Endodermal cell (in vitro differentiated cells): ENCODE measurements at regions not wholly inside any gene's neighbourhood (a gene's known extent, or its start where the extent isn't known, plus 50 kb on each side); places are given as distances from the start of the nearest gene placed in this dataset.

ENCODE experiments used
- DNase-seq: peaks from one replicate; pipeline ENCODE4 v3.0.0-alpha.2; 2017
- H3K27ac ChIP-seq: 2 replicates; pipeline ENCODE4 v1.5.1; 2013; ENCODE audit warnings: mild to moderate bottlenecking, low read depth, low read length, moderate library complexity
- H3K27me3 ChIP-seq: 2 replicates; pipeline ENCODE4 v1.6.1; 2013; ENCODE audit warnings: mild to moderate bottlenecking, low read length, moderate library complexity; ENCODE audit not compliant: insufficient read depth, control insufficient read depth, poor library complexity, severe bottlenecking
- H3K36me3 ChIP-seq: 2 replicates; pipeline ENCODE4 v1.7.0; 2013; ENCODE audit warnings: mild to moderate bottlenecking, low read length, moderate library complexity; ENCODE audit not compliant: control insufficient read depth, insufficient read depth
- H3K4me1 ChIP-seq: one replicate; pipeline ENCODE4 v1.7.0; 2013; ENCODE audit warnings: low read length; ENCODE audit not compliant: control insufficient read depth, insufficient read depth
- H3K4me3 ChIP-seq: 2 replicates; pipeline ENCODE4 v1.5.1; 2013; ENCODE audit warnings: mild to moderate bottlenecking, low read length, moderate library complexity
- H3K9ac ChIP-seq: 2 replicates; pipeline ENCODE4 v1.6.1; 2013; ENCODE audit warnings: mild to moderate bottlenecking, low read length, moderate library complexity; ENCODE audit not compliant: poor library complexity, severe bottlenecking; ENCODE audit errors: extremely low read depth
- H3K9me3 ChIP-seq: 2 replicates; pipeline ENCODE4 v1.6.1; 2013; ENCODE audit warnings: mild to moderate bottlenecking, low read length, moderate library complexity; ENCODE audit not compliant: control insufficient read depth
- H3K27ac Mint-ChIP-seq: 2 replicates; pipeline ENCODE4 v1.8.0; 2020; ENCODE audit warnings: mixed read lengths
- H3K27me3 Mint-ChIP-seq: 2 replicates; pipeline ENCODE4 v1.8.0; 2021; ENCODE audit warnings: mild to moderate bottlenecking, mixed read lengths; ENCODE audit not compliant: insufficient read depth
- H3K36me3 Mint-ChIP-seq: 2 replicates; pipeline ENCODE4 v1.8.0; 2020; ENCODE audit warnings: low read depth, mixed read lengths
- H3K4me1 Mint-ChIP-seq: 2 replicates; pipeline ENCODE4 v1.8.0; 2020; ENCODE audit warnings: mixed read lengths
- H3K4me3 Mint-ChIP-seq: 2 replicates; pipeline ENCODE4 v1.8.0; 2020; ENCODE audit warnings: mild to moderate bottlenecking, moderate library complexity, mixed read lengths
- H3K9me3 Mint-ChIP-seq: 2 replicates; pipeline ENCODE4 v1.8.0; 2020; ENCODE audit warnings: mild to moderate bottlenecking, mixed read lengths
- CTCF ChIP-seq: fragments of 200-600 bp; sonication (generic); conservative IDR thresholded peaks from 2 replicates; pipeline ENCODE4 v1.5.0; 2021; ENCODE audit warnings: antibody characterized with exemption, mild to moderate bottlenecking
- WGBS, 2 experiments: methylation state at CpG; one replicate each; pipeline versions ENCODE4 v1.1.5 to v1.1.7; 2013; ENCODE audit warnings: missing lambda C conversion rate in 2 of 2, mixed read lengths in 1 of 2; ENCODE audit not compliant: insufficient coverage in 1 of 2, insufficient read length in 1 of 2; 5-methylcytosine and 5-hydroxymethylcytosine counted together

DNA sequence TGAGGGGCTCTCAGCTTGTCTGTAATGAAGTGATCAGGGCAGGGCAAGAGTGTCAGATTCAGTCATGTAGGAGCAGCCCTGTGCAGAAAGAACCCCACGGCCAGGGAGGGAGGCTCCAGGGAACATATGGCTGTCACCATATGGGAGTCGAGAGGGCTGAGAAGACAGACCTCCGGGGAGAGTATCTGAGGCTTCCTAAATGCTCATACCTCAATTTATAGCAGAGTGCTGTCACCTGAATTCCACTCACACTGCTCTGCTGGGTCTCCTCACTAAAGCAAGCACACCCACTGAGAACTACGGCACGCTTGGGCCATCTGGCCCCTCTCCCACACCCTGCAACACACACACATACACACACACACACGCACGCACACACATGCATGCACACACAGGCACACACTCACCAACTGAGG lies 92.3 kb upstream of the TJP1 start:
- DNase-seq = no peak
- H3K9me3 ChIP-seq = peaks cover 16% of the 10 kb centered on the region
- no peaks in the 10 kb centered on the region for H3K36me3 ChIP-seq
- H3K4me3 Mint-ChIP-seq = no peak overlapping the region
- no peaks in the 10 kb centered on the region for H3K27me3 Mint-ChIP-seq
- no peaks in the 10 kb centered on the region for H3K36me3 Mint-ChIP-seq
- TF ChIP-seq CTCF = no peak
- no peak overlapping the region for H3K27ac ChIP-seq
- H3K4me1 ChIP-seq = no peaks in the 10 kb centered on the region
- WGBS, 2 experiments = 83 to 85% methylated on average over 1 to 7 of the region's 7 CpGs
- H3K9me3 Mint-ChIP-seq = peaks cover 17% of the 10 kb centered on the region
- no peaks in the 10 kb centered on the region for H3K27me3 ChIP-seq
- peaks cover 26% of the 10 kb centered on the region for H3K4me1 Mint-ChIP-seq
- H3K9ac ChIP-seq = no peak overlapping the region
- no peak overlapping the region for H3K4me3 ChIP-seq
- no peak overlapping the region for H3K27ac Mint-ChIP-seq

DNA sequence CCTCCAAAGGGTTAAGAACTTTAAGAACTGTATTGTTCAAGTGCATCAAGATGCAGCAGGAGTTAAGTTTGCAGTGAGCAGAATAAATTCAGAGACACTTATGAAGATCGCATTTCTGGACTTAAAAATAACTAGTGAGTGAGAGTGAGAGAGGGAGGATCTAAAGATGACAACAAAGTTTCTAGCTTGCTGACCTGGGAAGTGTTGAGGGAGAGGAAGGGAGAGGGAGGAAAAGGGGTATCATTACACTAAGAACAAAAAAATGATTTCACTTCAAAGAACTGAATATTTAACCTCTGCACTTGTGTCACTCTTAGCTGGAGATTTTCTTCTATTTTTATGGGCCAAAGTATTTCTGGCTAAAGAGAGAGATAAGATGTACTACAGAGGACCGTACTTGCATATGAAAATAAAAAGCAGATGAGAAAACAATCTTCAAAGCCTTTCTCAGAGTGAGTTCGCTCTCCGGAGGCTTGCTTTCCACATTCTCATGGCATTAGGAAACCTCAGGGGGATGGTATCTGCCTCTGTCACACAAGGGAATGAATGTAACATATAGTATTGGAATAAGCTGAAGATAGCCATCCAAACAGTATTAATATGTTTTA lies 91.4 kb upstream of the TJP1 start:
- Histone ChIP-seq H3K4me1 (no peaks in the 10 kb centered on the region), H3K9me3 (peaks cover 16% of the 10 kb centered on the region), H3K9ac (no peak overlapping the region), H3K27me3 (no peaks in the 10 kb centered on the region), H3K27ac (no peak overlapping the region), H3K36me3 (no peaks in the 10 kb centered on the region), H3K4me3 (no peak overlapping the region)
- TF ChIP-seq CTCF = no peak
- Mint-ChIP-seq H3K36me3 (no peaks in the 10 kb centered on the region), H3K27ac (peak overlapping the region; percentile 10), H3K27me3 (no peaks in the 10 kb centered on the region), H3K4me3 (no peak overlapping the region), H3K4me1 (peaks cover 23% of the 10 kb centered on the region), H3K9me3 (peaks cover 17% of the 10 kb centered on the region)
- 69% methylated on average over 4 of the region's 4 CpGs for WGBS, 2 experiments
- no peak for DNase-seq

DNA sequence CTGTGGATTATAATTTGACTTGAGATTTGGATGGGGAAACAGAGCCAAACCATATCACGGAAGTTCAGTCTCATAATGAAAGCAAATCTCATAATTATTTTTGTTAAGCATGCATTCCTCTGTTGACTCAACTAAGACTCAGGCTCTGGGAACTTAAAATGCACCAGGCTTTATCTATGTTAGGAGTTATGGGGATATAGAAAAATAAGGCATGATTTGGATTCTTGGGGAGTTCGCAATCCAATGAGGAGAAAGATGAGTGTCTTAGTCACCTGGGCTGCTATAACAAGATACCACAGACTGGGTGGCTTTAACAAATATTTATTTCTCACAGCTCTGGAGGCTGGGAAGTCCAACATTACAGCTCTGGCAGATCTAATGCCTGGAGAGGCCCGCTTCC lies 89.4 kb upstream of the TJP1 start:
- Histone ChIP-seq H3K27ac (no peak overlapping the region), H3K27me3 (no peaks in the 10 kb centered on the region), H3K36me3 (no peaks in the 10 kb centered on the region), H3K4me1 (no peaks in the 10 kb centered on the region), H3K9ac (no peak overlapping the region), H3K9me3 (peaks cover 16% of the 10 kb centered on the region), H3K4me3 (peak overlapping the region; percentile 64)
- Mint-ChIP-seq H3K27ac (no peak overlapping the region), H3K9me3 (peaks cover 19% of the 10 kb centered on the region), H3K27me3 (no peaks in the 10 kb centered on the region), H3K36me3 (no peaks in the 10 kb centered on the region), H3K4me3 (no peak overlapping the region), H3K4me1 (peaks cover 23% of the 10 kb centered on the region)
- no peak for DNase-seq
- TF ChIP-seq CTCF = peak; percentile 3
- WGBS, 2 experiments = 55 to 67% methylated on average over 3 of the region's 3 CpGs
